Nephron progenitor cell (in vitro differentiated cells): ENCODE measurements at regions not wholly inside any gene's neighbourhood (a gene's known extent, or its start where the extent isn't known, plus 50 kb on each side); places are given as distances from the start of the nearest gene placed in this dataset.

Source experiments
- DNase-seq: peaks from one replicate; pipeline ENCODE4 v3.0.0; 2021
- H3K27ac Mint-ChIP-seq: 2 replicates; pipeline ENCODE4 v1.8.0; 2021; ENCODE audit warnings: mild to moderate bottlenecking, moderate library complexity, mixed read lengths
- H3K27me3 Mint-ChIP-seq: 2 replicates; pipeline ENCODE4 v1.8.0; 2021; ENCODE audit warnings: mild to moderate bottlenecking, low read depth, mixed read lengths; ENCODE audit not compliant: poor library complexity
- H3K36me3 Mint-ChIP-seq: 2 replicates; pipeline ENCODE4 v1.8.0; 2021; ENCODE audit warnings: low read depth, mixed read lengths
- H3K4me1 Mint-ChIP-seq: 2 replicates; pipeline ENCODE4 v1.8.0; 2021; ENCODE audit warnings: mixed read lengths
- H3K4me3 Mint-ChIP-seq: 2 replicates; pipeline ENCODE4 v1.8.0; 2021; ENCODE audit warnings: mild to moderate bottlenecking, moderate library complexity, mixed read lengths
- H3K9me3 Mint-ChIP-seq: 2 replicates; pipeline ENCODE4 v1.8.0; 2021; ENCODE audit warnings: mild to moderate bottlenecking, moderate library complexity, mixed read lengths
- CTCF ChIP-seq: fragments of 200-600 bp; sonication (generic); IDR thresholded peaks from 2 replicates; pipeline ENCODE4 v1.5.0; 2021; ENCODE audit warnings: antibody characterized with exemption

DNA sequence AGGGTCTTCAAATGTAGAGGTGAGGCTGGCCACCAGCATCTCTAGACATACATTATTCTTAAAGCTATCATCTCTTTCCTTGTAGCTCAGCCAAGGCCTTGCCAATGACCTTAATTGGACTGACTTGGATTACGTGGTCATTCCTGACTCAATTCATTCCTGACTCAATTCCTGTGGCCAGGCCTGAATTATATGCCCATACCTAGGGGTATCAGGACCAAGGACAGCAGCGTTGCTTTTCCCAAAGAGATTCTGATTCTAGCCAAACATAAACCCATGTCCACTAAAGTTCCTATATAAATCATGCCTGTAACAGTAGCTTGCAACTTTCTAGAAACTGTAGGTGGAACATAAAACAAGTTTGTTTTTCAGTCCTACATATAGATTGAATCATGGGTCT, 231.7 kb downstream of the ARL6IP6 start:
- Mint-ChIP-seq H3K4me1 (no peaks in the 10 kb centered on the region), H3K27ac (no peak overlapping the region), H3K9me3 (no peaks in the 10 kb centered on the region), H3K4me3 (no peak overlapping the region), H3K36me3 (no peaks in the 10 kb centered on the region), H3K27me3 (peaks cover 6% of the 10 kb centered on the region)
- DNase-seq: peak; percentile 71
- TF ChIP-seq CTCF: no peak

GRCh38 chr2:152944099-152944498, 225.7 kb downstream of the ARL6IP6 start:
- DNase-seq: no peak
- Mint-ChIP-seq H3K36me3 (no peaks in the 10 kb centered on the region), H3K9me3 (peaks cover 12% of the 10 kb centered on the region), H3K4me1 (no peaks in the 10 kb centered on the region), H3K27me3 (peaks cover 14% of the 10 kb centered on the region), H3K4me3 (no peak overlapping the region), H3K27ac (no peak overlapping the region)
- TF ChIP-seq CTCF: no peak

DNA sequence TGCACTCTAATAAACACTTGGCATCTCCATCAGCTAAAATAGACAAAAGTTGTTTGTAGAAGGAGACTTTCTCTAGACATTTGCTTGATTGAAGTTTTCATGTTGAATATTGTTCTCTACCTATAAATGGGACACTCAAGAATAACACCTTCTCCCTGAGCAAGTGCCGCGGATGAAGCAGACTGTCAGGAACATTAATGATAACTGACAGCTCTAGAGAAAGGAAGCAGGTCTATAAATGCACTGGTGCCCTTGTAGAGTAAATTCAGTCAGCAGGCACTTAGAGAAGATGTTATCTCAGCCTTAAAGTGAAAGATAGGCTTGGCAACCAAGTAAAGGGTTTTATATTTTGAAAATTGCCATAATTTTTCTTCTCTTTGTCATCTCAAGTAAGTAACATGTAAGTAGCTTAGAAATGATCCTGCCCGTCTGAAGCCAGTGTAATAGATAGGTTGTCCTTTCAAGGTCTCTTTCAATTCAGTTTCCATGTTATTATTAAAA, 224.6 kb downstream of the ARL6IP6 start:
- H3K4me3 Mint-ChIP-seq: no peak overlapping the region
- peaks cover 14% of the 10 kb centered on the region for H3K27me3 Mint-ChIP-seq
- DNase-seq: no peak
- H3K27ac Mint-ChIP-seq: no peak overlapping the region
- H3K36me3 Mint-ChIP-seq: no peaks in the 10 kb centered on the region
- TF ChIP-seq CTCF: no peak
- no peaks in the 10 kb centered on the region for H3K4me1 Mint-ChIP-seq
- peaks cover 23% of the 10 kb centered on the region for H3K9me3 Mint-ChIP-seq

DNA sequence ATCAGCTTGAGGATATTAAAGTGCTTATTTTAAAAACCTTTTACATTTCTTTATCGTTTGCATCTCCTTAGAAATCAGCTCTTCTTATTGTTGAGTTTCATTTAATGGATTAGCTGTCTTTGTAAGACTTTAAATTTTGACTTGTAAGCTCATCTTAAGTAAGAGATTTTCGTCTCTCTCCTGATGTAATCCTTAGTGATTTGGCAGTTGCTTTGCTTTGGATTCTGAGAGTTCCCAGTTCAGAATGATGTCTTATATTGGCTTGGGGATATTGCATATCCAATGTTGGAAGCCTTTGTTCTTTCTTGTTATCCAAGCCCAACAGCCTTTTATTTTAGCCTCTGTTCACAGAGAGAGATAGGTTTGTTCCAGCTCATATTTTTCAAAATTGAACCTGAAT, 212.1 kb downstream of the ARL6IP6 start:
- no peak overlapping the region for H3K27ac Mint-ChIP-seq
- no peak for DNase-seq
- no peaks in the 10 kb centered on the region for H3K36me3 Mint-ChIP-seq
- H3K4me3 Mint-ChIP-seq: no peak overlapping the region
- no peaks in the 10 kb centered on the region for H3K4me1 Mint-ChIP-seq
- no peaks in the 10 kb centered on the region for H3K27me3 Mint-ChIP-seq
- H3K9me3 Mint-ChIP-seq: no peaks in the 10 kb centered on the region
- TF ChIP-seq CTCF: no peak

DNA sequence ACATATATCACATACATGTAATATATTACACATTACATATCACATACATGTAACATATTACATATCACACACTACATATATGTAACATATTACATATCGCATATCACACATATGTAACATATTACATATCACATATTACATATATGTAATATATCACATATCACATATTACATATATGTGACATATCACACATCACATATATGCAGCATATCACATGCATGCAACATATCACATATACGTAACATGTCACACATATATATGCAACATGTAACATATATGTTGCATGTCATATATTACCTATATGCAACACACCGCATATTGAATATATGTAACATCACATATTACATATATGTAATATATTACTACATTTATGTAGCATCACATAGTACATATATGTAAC, 211.2 kb downstream of the ARL6IP6 start:
- Mint-ChIP-seq H3K27ac (no peak overlapping the region), H3K27me3 (no peaks in the 10 kb centered on the region), H3K4me3 (no peak overlapping the region), H3K4me1 (no peaks in the 10 kb centered on the region), H3K9me3 (no peaks in the 10 kb centered on the region), H3K36me3 (no peaks in the 10 kb centered on the region)
- no peak for TF ChIP-seq CTCF
- DNase-seq: no peak

GRCh38 chr2:152925547-152926448, 207.4 kb downstream of the ARL6IP6 start:
- Mint-ChIP-seq H3K36me3 (no peaks in the 10 kb centered on the region), H3K9me3 (no peaks in the 10 kb centered on the region), H3K4me1 (no peaks in the 10 kb centered on the region), H3K27me3 (peaks cover 16% of the 10 kb centered on the region), H3K27ac (no peak overlapping the region), H3K4me3 (no peak overlapping the region)
- TF ChIP-seq CTCF: peak; percentile 80
- peak; percentile 80 for DNase-seq
